HG02840 (cell line): ENCODE measurements at regions not wholly inside any gene's neighbourhood (a gene's known extent, or its start where the extent isn't known, plus 50 kb on each side); places are given as distances from the start of the nearest gene placed in this dataset.

Experiments
- ATAC-seq: cut with Tn5 transposase; IDR thresholded peaks from one replicate; pipeline ENCODE4 v1.9.1; 2021; ENCODE audit warnings: mild to moderate bottlenecking, moderate library complexity, moderate number of reproducible peaks; ENCODE audit not compliant: unreplicated experiment, low FRiP score

DNA sequence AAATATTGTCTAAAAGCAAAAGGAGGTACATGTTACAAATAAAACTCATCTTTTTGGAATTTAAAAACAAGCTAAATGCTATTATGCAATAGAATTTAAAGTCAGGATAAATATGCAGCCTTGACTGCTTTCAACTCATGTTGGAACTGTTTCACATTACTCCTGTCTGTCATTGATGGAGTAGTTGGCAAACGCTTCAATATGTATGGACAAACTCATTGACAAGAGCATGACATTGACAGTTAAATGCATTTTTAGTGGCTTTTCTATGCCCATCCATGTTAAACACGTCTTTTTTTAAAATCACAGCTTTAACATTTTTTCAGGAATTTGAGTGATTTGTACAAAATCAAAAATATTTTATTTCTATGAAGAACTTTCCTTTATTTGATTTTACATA is 1560.5 kb downstream of the KCNT2 start:
- no peak for ATAC-seq

DNA sequence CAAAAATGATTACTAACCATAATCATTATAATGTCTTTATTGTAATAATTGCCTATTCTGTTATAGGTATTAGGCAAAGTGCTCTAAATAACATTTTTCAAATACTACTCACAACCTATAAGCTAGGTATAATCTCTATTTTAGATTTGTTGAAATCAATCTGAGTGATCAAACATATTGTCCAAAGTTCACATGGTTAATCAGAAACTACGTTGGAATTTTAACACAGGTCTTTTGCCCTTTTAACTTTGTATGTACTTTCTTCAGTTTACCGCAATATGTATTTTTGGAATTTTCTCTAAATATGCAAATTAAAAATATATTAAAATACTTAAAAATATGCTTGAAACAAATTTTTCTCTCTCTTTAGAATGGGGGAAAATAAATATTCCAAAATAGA is 1563.2 kb downstream of the KCNT2 start:
- ATAC-seq, result no peak

- no peak for ATAC-seq
These were observed 1577.4 kb downstream of the KCNT2 start for GRCh38 chr1:195030793-195031192.

DNA sequence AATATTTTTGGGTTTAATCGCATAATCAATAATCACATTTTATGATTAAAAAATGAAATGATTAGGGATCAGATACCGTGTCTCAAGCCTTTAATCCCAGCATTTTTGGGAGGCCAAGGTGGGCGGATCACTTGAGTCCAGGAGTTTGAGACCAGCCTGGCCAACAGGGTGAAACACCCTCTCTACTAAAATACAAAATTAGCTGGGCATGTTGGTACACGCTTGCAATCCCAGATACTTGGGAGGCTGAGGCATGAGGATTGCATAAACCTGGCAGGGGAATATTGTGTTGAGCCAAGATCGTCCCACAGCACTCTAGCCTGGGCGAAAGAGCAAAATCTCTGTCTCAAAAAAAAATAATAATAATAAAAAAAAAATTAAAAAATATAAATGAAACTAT is 1581.4 kb downstream of the KCNT2 start:
- no peak for ATAC-seq

GRCh38 chr1:195019385-195019784 is 1588.9 kb downstream of the KCNT2 start:
- no peak for ATAC-seq

- no peak for ATAC-seq
These were observed 1595.2 kb downstream of the KCNT2 start for GRCh38 chr1:195012995-195013394.

GRCh38 chr1:195005338-195005737 is 1602.9 kb downstream of the KCNT2 start:
- ATAC-seq, result no peak

DNA sequence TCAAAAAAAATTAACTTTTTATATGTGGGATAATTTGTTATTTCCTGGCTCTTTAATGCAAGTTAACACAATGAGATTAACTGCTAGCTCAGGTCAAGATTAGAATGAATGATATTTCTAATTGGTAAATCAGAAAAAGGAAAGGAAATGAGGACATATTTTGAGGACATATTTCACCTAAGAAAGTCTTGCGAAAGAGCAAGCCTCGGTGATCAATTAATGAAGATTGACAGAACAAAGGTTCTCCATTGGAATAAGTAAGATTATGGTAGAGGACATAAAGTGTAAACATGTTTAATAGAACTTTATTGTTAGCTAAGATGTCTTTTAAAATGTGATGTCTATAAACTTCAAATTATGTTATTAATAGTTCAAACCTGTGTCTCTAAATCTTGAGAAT is 1617.8 kb downstream of the KCNT2 start:
- ATAC-seq, result no peak

DNA sequence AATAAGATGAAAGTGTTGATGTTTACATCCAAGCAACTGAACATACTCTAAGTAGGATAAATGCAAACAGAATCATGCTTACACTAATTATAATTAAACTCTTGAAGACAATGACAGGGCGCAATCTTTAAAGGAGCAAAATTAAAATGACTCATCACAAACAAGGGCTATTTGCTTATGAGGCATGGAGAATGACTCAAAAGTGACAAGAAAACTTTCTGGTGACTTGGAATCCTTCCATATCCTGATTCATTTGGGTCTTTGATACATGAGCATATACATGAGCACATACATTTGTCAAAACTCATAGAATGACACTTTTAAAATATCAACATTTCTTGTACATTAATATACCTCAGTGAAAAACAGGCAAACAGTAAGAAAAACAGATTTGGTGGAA is 1632.3 kb downstream of the KCNT2 start:
- no peak for ATAC-seq

- ATAC-seq, result no peak
These were observed 1639.3 kb downstream of the KCNT2 start for GRCh38 chr1:194968916-194969315.

- no peak for ATAC-seq
These were observed 1648.4 kb downstream of the KCNT2 start for GRCh38 chr1:194959795-194960194.

GRCh38 chr1:194952171-194952570 is 1656.1 kb downstream of the KCNT2 start:
- ATAC-seq, result no peak

- ATAC-seq, result no peak
These were observed 1657.7 kb downstream of the KCNT2 start for GRCh38 chr1:194950584-194950983.

DNA sequence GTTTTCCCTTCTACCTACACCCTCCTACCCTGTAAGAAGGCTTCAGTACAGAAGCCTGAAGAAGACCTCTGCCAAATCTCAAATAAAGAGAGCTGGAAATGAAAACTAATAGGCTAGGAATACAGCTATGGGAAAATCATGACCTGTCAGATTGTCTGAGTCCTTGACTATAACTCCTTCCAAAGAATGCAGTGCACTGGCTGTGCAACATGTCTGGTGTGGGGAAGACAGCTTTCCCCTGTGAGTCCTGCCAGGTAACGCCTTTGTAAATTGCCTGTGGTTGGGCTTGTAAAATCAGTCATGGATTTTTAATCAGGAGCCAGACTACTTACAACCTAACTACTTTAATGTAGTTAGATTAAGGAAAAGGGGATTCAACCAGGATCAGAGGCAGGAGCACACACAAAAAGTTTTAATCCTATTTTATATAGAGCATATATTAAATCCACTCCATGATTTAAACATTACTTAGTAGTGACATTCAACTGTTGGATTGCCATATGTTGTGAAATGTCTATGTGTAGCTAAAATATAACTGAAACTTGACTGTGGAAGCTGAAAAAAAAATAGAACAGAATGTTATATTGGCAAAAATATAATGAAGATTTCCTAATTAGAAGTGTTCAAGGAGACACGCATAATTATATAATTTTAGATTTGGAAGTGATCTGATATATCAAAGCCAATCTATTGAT is 1667.8 kb downstream of the KCNT2 start:
- ATAC-seq, result no peak

DNA sequence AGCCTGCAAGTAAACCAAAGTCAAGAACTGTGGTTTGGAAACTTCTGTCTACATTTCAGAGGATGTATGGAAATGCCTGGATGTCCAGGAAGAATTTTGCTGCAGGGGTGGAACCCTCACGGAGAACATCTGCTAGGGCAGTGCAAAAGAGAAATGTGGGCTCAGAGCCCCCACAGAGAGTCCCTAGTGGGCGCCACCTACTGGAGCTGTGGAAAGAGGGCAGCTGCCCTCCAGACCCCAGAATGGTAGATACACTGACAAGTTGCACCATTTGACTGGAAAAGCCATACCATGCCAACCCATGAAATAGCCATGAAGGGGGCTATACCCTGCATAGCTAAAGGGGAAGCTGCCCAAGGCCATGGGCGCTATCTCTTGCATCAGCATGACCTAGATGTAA is 1672.4 kb downstream of the KCNT2 start:
- no peak for ATAC-seq

GRCh38 chr1:194931166-194931565 is 1677.1 kb downstream of the KCNT2 start:
- no peak for ATAC-seq

GRCh38 chr1:194930132-194930531 is 1678.1 kb downstream of the KCNT2 start:
- no peak for ATAC-seq

- no peak for ATAC-seq
These were observed 1678.9 kb downstream of the KCNT2 start for GRCh38 chr1:194929357-194929756.

DNA sequence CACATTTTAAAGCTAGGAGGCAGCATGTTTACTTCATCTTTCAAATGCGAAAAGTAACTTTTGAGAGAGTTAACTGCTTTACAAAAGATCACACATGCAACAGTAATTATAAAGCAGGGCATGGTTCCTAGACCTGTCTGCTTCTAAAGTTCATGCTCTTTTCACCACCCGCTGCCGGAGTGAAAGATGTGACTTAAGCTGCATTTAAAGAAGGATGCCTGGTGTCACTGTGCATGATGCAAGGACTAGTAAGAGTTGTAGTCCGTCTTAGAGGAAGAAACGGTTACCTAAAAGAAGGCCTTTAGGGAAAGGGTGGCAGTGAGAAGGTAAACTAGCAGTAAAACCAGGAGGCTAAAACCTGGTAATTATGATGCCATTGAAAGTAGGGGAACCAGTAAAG is 1689.1 kb downstream of the KCNT2 start:
- no peak for ATAC-seq

GRCh38 chr1:194917769-194918168 is 1690.5 kb downstream of the KCNT2 start:
- no peak for ATAC-seq

- no peak for ATAC-seq
These were observed 1699.6 kb downstream of the KCNT2 start for GRCh38 chr1:194908643-194909042.

GRCh38 chr1:194903524-194903923 is 1704.7 kb downstream of the KCNT2 start:
- ATAC-seq, result no peak

DNA sequence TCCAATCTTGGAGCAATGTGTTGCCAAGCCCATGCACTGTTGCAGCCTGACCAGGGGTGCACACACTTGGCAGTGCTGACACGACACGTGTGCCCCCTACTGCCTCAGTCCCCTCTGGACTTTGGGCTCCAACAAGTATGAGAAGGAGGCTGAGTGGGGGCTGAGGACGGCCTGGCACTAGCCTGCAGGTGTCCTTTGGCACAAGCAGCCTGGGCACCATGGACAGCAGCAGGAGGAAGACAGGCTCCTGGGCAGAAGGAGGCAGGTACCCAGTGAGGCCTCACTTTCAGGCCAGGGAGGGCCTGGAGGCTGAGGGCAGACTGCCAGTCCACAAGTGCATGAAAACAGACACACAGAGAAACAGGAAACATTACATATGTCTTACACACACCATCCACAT is 1702.9 kb upstream of the B3GALT2 start:
- ATAC-seq, result no peak
